NCI-H446 (cell line): ENCODE measurements at regions not wholly inside any gene's neighbourhood (a gene's known extent, or its start where the extent isn't known, plus 50 kb on each side); places are given as distances from the start of the nearest gene placed in this dataset.
A peak's percentile ranks its signal among the peaks of the same experiment; 100 is the strongest.
"Not testable (repeated sequence)": the region's sequence is repeated elsewhere in the genome, so short reads cannot be mapped to it uniquely, and the experiment has no call there.

ENCODE experiments used
- DNase-seq, 2 experiments: peaks; one replicate each; lab custom pipeline; 2025; lab: John Stamatoyannopoulos, UW

- DNase-seq, result peak in 1 of 2 experiments; percentile 16
Measured at GRCh38 chr7:48992816-48993215, 68.5 kb downstream of the CDC14C start.

GRCh38 chr7:49001610-49002033 is 77.3 kb downstream of the CDC14C start:
- peak; percentile 36 to 79 for DNase-seq

GRCh38 chr7:49010717-49011116 is 86.4 kb downstream of the CDC14C start:
- DNase-seq, result no peak

- no peak for DNase-seq
Measured at GRCh38 chr7:49014870-49015269, 90.5 kb downstream of the CDC14C start.

GRCh38 chr7:49020145-49020544 is 95.8 kb downstream of the CDC14C start:
- DNase-seq, result no peak

- no peak for DNase-seq
Measured at GRCh38 chr7:49022448-49022847, 98.1 kb downstream of the CDC14C start.

GRCh38 chr7:49023345-49024328 is 99.3 kb downstream of the CDC14C start:
- DNase-seq, result no peak

GRCh38 chr7:49030221-49030620 is 105.9 kb downstream of the CDC14C start:
- no peak for DNase-seq

- not testable (repeated sequence) for DNase-seq
Measured at GRCh38 chr7:49033140-49033539, 108.8 kb downstream of the CDC14C start.

GRCh38 chr7:49037346-49038210 is 113.2 kb downstream of the CDC14C start:
- DNase-seq, result no peak

- DNase-seq, result no peak
Measured at GRCh38 chr7:49038821-49039358, 114.5 kb downstream of the CDC14C start.

- DNase-seq, result no peak
Measured at GRCh38 chr7:49060743-49061142, 136.4 kb downstream of the CDC14C start.

- no peak for DNase-seq
Measured at GRCh38 chr7:49074538-49074937, 150.2 kb downstream of the CDC14C start.

GRCh38 chr7:49080896-49081475 is 156.6 kb downstream of the CDC14C start:
- no peak for DNase-seq

- no peak for DNase-seq
Measured at GRCh38 chr7:49088017-49088416, 163.7 kb downstream of the CDC14C start.

- no peak for DNase-seq
Measured at GRCh38 chr7:49089717-49090116, 165.4 kb downstream of the CDC14C start.

GRCh38 chr7:49091089-49091488 is 166.7 kb downstream of the CDC14C start:
- no peak for DNase-seq

GRCh38 chr7:49091519-49091918 is 167.2 kb downstream of the CDC14C start:
- DNase-seq, result no peak

GRCh38 chr7:49093218-49093617 is 168.9 kb downstream of the CDC14C start:
- no peak for DNase-seq

- DNase-seq, result no peak
Measured at GRCh38 chr7:49094866-49095265, 170.5 kb downstream of the CDC14C start.

- DNase-seq, result peak in 1 of 2 experiments; percentile 15
Measured at GRCh38 chr7:49099587-49100326, 175.4 kb downstream of the CDC14C start.
